ENCODE measurements at regions not wholly inside any gene's neighbourhood (a gene's known extent, or its start where the extent isn't known, plus 50 kb on each side); places are given as distances from the start of the nearest gene placed in this dataset.

DNA sequence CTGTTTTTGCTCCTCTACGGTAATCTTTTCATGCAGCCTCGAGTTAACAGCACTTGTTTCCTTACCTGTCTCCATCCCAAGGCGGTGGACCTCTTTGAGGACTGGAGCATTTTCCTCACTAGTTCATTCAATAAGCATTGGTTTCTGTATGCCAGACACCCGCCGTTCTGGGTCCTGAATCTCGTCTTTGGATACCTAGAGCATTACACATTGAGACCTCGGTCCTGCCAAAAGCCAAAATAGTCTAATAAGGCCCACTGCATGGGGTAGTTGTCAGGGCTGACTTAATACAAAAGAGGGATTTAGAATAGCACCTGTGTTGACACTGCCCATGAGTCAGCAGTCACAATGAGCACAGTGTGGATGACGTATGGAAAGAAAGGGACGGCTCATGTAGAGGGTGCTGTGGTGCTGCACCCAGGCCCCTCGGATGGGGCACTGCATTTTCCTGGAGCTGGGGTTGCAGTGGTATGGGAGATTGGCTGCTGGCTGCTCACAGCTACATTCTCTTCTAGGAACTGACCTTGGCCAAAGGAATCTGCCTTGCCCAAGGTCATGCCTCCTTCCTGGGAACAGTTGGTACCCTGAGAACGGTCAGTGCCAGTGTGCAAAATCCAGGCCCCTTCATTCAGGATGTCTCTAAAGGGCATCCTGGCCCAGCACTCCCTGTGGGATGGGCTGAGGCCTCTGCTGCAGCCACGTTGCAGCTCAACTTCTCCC is 126.9 kb upstream of the NCK2 start:
- no peak for DNase-seq

DNA sequence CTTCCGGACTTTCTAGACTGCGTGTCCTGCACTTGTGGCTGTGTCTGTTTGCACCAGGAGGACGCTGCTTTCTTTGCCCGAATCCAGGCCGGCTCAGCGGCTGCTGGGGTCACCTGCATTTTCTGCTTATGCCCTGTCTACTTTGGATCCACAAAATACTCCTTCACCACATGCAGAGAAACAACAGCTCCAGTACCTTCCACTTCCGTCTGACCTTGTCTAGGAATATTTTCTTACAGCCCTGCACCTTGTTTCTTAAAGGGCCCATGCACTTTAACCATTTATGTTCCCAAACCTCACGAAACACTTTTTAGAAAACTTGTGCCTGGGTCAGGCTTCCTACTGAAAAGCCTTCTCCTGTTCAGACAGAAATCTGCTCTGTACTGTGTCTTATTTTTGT is 129.4 kb upstream of the NCK2 start:
- DNase-seq = no peak

DNA sequence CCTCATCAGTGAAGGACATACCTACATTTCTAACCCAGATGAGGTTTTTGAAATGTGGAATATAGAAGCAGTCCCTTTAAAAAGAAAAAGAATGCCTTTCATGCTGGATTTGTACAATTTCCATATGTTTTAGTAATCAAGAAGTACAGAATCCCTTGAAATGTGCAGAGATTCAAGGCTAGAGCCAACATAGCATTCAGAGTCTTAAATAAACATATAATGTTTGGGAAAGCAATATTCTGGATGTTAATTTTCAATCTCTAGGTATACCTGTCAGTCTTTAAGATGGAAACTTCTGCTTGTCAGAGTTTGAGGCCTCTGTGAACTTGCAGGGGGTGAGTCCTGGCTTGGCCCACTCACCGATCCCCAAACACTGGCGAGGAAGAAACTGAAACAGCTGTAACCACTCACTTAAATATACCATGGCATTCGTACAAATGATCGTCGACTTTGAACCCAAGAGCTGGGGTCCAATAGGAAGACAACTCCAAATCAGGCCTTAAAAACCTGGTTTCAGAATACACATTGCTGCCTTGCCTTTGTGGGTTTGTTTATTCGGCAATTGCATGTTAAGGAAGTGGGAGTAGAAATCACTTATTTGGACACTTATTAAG is 132.8 kb upstream of the NCK2 start:
- no peak for DNase-seq

DNA sequence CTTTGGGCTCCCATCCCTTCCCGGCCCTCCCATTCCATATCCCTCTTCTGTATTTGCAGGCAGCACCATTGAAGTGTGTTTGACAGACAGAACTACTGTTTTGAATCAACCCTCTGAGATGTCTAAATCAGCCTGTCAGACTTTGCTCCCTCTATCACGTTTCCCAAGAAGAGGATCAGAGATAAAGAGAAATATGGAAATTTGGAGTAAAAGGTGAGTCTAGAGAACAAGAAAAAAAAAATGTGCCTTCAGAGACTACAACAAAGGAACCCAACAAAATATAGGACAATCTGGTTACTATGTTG is 133.4 kb upstream of the NCK2 start:
- no peak for DNase-seq

DNA sequence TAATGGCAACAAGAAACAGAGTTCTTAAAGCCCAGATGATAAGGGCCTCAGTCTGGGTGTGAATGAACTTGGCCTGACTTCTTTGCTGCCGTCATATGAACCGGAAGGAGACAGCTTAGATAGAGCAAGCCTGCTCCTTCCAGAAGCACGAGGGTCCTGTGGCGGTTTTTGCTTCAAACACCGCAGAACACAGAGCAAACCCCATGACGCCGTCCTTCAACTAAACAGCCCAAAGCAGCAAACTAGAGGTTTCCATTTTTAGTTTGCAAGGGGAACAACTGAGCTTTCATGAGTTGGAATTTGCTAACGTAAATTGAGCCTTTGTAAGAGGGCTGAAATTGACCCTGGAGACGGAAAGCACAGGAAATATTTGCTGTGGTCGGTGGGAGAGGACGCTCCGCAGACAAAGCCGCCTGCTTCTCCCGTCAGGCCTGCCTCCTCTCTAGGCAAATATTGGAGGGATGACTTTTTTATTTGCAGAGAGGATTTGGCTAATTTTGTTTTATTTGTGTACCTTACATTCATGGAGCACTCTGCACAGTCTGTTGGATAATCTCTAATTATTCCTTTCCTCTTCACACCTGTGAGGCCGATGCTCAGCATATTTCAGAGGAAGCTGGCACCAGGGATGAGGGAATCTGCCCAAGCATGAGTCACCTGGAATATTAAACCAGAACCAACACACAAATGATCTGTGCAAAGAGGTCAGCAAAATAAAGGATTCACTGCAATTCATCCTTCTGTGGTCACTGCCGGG is 134.0 kb upstream of the NCK2 start:
- no peak for DNase-seq

DNA sequence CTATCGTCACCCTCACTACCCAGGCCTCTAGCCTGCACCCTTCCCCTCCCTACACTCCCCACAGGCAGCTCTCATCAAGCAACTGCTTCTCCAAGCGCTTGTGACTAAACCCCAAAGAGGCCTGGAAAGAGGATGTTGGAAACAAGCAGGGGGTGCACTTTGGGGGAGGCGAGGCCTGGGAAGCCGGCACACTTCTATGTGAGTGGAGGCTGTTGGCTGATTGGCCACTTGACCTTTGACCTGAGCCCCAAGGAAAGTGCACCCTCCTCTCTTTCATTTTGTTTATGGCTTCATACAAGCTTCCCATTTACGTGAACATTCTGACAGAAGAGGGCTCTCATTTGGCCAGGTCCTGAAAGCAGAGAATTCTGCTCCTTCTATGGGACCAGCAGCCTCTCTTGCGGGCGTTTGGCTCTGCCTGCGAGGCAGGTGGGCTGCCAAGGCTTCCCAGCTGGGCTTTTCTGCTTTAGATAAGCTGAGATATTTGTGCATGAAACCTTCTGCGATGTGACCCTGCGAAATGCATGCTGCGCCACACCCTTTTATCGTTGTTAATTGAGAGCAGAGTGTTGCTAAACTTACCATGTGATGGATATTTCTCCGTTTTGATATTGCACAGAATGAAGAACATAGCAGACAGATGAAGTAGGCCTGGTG is 134.8 kb upstream of the NCK2 start:
- DNase-seq = no peak

DNA sequence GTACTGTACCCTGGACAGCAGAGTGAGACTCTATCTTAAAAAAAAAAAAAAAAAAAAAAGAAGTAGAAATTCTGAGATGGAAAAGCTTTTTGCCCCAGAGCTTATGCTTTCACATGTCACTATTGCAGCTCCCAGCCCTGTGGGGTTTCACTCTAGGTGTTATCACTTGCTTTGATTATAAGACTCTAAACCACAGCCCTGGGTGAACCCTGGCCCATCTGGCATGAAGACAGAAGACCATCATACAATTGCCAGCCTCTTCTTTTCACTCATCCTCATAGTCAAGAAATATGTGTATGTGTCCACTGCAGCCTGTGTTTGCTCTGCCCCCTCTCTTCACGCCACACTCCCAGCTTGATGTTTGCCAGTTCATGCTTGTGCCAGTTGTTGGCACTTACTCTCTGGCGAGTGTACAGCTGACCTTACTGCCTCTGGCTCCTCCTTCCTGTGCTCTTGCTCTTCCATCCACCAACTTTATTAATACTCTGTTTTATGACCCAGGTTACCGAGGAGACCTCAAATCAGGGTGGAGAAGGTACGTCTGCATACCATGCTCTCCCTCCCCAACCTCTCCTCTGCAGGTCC is 136.7 kb upstream of the NCK2 start:
- no peak for DNase-seq

DNA sequence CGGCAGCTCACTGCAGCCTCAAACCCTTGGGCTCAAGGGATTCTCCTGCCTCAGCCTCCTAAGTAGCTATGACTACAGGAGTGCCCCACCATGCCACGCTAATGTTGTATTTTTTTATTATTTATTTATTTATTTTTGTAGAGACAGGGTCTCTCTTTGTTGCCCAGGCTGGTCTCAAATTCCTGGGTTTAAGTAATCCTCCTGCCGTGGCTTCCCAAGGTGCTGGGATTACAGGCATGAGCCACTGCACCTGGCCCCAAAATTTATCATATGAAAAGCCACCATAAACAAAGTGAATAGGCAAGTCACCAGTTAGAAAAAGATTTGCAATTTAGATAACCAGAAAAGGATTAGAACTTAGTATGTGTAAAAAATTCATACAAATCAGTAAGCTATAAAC is 138.6 kb upstream of the NCK2 start:
- DNase-seq = no peak

DNA sequence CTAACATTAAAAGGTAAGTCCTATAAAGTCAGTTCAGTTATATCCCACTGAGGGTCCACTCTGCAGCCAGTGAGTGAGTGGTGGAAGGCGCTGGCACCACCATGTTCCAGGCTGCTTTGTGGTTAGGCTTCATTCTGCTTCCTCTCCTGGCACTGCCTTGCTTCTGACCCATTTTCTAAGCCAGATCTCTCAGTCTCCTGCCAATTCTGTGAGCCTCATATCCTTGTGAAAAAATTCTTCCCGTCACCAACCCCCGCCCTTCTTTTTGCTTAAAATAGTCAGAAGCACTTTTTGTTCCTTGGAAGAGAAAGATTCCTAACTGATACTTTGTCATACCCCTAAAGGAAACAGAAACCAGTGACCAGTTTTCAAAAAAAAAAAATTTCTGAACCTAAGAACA is 139.8 kb upstream of the NCK2 start:
- DNase-seq = no peak

DNA sequence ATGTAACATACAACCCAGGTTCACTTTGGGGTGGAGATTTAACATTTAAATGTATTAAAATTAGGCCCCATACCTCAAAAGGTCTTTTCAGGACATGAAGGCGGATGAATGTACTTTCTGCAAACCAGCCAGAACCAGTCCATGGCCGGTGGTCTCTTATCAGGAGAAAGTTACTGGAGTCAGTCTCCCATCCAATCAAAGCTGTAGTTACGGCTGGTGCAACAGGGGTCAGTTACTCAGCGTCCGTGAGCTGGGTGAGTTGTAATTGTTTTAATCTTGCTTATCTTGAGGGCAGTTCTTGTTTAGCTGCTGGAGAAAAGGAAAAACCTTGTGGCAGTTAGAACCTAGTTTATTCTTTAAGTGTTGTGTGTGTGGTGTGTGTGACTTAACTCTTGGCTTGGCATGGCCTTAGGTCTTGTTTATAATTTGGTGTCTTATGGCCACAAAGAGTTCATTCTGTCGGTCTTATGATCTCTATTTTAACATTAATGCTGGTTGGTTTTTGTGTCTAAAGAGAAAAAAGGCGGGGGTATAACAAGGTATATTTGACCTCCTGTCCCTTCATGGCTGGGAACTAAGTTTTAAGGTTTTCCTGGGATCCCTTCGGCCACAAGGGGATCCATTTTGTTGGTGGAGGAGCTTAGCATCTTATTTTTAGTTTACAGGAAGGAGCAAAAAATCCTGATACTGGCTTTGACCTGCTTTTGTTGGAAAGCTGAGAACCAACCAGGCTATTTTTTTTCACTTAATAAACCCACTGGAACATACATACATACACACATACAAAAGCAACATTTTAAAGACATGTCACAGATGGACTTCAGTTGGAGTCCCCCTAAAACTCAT is 143.5 kb upstream of the NCK2 start:
- no peak for DNase-seq

DNA sequence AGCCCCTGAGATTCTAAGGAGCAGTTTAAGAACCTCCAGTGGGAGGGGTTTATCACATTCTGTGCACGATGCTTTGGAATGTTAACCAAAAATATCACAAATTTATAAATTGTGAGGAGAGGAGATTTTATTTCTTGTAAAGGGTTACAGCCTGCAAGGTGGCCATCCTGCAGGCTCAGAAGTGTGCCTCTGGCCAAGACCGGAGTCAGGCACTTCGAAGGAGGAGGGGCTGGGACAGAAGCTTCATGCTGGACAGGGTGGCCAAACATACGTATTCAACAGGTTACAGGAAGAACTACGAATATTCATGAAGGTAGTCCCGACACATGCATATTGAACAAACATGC is 144.1 kb upstream of the NCK2 start:
- DNase-seq = no peak

DNA sequence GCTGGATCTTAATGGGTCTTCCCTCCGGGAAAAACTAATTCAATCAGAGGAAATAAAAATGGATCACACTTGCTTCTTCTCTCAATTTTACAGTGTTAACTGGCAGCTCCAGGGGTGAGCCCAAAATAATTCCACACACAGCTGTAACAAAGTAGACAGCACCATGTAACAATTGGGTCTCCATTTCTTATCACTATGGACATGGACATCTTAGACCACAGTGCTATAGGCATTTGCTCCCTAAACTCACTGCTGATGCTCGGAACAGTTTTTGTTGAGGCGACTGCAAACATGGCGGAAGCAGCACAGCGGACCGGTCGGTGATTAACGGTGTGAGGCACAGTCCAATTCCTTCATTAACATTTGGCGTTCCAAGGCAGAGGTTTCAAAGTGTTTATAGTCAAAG is 144.7 kb upstream of the NCK2 start:
- no peak for DNase-seq

DNA sequence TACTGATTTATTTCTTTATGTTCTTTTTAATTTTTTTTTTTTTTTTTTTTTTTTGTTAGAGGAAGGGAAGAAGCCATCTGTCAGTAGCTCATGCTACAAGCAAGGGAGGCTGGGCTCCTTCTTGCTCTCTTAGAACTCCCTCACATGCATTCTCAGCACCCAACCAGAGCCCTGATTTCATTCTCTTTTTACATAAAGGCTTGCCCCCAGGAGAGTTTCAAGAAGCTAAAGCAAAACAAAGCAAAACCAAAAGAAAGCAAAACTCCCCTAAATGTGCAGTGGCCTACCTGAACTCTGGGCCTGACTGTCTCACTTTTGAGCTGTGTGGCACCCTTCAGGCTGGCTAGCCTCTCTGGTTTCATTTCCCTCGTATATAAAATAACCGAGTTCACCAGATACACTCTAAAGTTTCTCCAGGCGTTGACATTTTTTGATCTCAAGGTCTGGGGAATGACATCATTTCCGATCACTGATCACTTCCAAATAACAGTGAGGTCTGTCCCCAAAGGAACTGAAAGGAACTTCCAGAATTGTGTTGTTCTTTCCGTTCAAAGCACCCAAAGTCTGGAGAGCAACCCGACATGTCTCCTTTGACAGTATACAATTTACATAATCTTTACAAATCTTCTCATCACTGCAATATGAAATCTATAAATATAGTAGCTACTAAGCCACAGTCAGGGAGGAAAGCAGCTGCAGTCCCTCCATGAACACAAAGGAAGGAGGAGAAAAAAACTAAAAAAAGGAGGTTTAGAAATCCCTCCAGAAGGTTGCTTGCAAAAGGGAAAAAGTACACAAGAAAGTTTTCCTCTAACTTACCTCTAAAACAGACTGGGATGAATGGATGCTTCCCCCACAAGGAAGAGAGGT is 145.6 kb upstream of the NCK2 start:
- DNase-seq = no peak

DNA sequence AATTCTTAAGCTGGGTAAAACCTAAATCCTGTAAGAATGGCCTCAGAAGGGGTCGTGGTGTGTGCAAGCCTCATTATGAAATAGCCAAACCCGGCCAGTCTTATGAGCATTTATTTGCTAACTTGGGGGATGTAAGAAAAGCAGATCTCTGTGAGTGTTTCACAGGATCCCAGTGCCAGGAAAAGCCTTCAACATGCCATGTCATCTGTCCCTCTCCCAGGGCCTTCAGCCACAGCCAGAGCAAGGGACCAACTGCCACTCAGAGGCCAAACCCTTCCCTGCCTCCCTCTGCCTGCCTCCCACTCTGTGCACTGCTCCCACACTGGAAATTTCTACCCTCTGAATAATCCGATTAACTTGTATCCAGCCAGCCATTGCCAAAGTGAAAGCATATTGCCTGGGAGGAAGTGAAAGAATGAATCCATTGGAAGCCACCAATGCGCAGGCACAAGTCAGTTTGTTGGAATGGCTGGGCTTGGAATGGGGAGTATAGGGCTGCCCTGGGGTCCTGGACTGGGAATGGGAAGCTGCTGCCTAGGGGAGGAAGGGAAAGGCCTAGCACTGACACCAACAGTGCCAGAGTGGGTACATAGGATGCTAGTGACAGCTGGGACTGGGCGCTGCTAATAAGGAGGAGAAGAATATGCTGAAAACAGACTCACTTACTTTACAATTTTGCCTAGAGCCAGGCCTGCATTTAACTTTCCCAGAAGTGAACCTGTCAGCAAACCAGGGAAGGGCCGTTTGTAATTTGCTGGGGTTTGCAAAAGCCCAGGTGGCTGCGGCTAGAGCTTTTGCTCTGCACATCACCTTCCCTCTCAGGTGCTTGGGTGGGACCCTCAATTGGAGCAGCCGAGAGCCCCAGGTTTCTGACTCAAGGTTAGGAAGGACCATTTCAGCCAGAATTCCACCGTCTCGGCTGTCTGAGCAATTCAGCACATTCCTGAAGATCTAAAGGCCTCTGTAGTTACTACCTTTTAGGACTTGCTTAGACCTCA is 146.6 kb upstream of the NCK2 start:
- no peak for DNase-seq

DNA sequence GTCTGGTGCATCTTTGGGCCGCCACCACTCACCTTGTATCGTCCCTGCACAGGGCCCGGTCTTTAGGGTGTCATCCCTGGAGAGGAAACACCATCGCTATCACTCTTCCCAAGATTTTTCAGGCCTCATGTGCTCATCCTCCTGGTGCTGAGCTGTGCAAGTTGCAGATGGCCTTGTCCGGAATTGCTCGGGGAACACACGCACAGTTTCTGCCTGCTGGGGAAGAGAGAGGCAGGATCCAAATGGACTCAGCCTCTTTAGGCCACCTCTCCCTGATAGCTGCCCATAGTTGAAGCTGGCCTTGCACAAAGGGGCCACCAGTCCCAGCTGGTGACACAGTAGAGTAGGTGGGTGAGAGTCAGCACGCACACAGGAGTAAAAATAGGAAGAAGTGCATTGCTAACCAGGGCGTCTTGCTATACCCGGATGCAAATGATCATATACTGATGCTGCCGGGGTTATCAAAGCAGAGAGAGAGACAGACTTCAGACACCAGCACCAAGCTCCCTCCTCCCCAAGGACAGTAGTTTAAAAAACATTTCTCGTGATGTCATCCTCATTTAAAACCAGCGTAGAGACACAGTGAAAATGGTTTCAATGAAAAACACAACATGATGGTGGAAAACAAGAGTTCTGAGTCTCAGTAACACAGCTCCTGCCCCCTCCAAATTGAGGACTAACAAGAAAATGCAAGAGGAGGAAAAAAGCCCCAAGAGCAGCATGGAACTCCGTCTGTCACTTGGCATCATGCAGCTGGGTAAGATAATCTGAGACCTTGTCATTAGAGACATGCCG is 147.5 kb upstream of the NCK2 start:
- DNase-seq = no peak

DNA sequence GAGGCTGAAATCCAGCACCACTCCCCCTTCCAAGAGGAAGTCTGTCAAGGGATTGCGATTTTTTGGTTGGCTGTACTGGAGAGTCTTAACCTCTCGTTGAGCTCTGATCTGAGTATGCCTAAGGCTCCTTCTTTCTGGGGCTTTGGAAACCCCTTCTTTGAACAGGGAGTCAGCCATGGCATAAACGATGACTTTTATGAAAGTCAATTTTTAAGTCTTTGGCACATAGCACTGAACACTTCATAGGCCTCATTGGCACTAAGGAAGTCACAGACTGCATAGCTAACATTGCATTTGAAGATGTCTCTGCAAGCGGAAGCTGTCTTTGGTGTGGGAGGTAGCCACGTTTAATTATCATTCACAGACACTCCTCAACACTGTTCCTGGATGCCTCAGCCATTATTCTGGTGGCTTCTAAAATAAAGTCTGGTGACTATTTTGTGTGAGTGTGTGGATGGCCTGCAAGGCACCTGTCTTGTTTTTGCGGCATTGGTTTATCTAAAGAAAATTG is 148.2 kb upstream of the NCK2 start:
- no peak for DNase-seq

DNA sequence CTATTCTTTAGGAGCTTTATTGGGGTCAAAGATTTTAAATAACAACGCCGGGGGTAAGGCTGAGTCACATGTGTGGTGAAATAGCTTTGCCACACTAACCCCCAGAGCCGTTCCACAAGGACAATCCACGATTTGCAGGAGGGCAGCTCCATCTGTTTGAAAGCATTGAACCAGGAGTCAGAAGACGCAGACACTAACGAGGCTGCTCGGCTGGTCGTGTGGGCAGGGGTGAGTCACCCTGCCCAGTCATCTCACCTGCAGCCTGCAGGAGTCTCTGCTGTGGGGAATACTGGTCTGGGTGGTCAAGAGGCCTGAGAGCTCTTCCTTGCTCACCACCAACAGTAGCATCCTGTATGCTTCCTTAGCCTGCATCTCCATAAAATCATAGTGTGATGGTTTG is 149.2 kb upstream of the NCK2 start:
- peak; percentile 36 for DNase-seq

DNA sequence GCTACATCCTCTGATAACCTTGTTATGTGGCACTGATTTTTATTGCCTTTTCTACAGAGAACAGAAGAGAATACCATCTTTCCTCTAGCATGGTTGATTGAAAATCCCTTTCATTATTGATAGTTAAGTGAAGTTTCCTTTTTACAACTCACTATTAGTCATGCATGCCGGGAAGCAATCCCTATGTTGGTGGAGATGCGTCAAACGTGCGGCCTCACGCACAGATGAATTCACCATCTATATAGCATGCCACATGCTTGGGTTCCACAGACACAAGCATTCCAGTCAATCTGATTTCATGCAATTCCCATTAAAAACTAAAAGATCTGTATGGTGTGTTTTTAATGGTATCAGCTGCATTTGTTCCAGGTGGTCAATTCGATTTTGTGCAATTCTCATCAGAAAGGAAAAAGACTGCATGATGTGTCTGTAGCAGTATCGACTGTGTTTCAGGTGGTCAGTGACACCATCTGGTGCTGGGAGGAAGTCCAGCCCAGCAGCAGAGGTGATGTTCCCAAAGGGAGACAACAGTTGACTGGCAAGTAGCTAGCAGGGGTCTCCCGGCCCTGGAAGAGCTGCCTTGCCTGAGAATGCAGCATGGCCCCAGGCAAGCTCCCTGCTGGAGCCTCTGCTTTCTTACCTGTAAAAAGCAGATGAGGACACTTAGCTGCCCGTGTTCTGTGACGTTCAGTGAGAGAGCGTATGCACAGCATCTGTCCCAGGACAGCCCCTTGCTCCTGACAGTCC is 151.3 kb upstream of the NCK2 start:
- no peak for DNase-seq

DNA sequence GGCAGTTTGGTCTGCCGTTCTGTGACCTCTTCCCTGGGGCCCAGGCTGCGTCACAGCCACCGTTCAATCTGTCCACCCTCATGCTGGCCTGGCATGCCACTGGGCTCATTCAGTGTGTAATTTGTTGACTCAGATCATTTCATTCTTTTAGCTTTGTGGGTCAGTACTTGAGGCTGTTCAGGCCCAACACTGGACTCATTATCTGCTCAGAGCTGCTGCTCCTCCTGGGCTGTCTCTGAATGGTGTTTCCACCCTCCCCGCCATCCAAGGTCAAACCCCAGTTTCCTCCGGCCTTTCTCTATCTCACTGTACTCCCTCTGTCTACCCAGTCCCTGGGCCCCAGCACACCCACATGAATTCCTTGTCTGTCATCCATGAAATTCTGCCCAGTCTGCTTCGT is 152.4 kb upstream of the NCK2 start:
- DNase-seq = no peak
